ENCODE measurements at regions not wholly inside any gene's neighbourhood (a gene's known extent, or its start where the extent isn't known, plus 50 kb on each side); places are given as distances from the start of the nearest gene placed in this dataset.
"Not testable (repeated sequence)": the region's sequence is repeated elsewhere in the genome, so short reads cannot be mapped to it uniquely, and the experiment has no call there.

DNA sequence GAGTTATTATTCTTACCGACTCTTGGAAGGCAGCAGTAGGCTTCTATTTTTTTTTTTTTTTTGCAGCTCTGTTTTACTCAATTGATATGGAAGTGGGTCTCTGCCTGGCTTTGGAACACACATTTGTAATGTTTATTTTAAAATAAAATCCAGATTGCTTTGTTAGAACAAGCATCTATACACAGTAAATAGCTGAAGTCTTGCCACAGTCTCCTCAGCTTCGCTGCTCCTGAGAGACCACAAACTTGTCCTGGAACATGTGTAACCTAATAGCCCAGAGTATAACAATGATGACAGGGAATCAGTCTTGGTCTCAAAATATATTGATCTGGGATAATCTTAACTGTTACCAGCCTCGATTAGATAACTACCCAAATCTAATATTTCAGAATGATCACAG lies 299.8 kb upstream of the NOX3 start:
- no peak for DNase-seq (ENCODE audit: low read depth)

DNA sequence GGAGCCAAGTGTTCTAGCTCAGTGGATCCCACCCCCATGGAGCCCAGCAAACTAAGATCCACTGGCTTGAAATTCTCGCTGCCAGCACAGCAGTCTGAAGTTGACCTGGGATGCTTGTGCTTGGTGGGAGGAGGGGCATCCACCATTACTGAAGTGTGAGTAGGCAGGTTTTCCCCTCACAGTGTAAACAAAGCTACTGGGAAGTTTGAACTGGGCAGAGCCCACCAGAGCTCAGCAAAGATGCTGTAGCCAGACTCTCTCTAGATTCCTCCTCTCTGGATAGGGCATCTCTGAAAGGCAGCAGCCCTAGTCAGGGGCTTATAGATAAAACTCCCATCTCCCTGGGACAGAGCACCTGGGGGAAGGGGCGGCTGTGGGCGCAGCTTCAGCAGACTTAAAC lies 293.1 kb upstream of the NOX3 start:
- DNase-seq (ENCODE audit: low read depth), result not testable (repeated sequence)

- DNase-seq (ENCODE audit: low read depth), result no peak
These were observed 291.9 kb upstream of the NOX3 start for GRCh38 chr6:155747491-155747890.

- DNase-seq (ENCODE audit: low read depth), result no peak
These were observed 285.3 kb upstream of the NOX3 start for GRCh38 chr6:155740781-155741399.

DNA sequence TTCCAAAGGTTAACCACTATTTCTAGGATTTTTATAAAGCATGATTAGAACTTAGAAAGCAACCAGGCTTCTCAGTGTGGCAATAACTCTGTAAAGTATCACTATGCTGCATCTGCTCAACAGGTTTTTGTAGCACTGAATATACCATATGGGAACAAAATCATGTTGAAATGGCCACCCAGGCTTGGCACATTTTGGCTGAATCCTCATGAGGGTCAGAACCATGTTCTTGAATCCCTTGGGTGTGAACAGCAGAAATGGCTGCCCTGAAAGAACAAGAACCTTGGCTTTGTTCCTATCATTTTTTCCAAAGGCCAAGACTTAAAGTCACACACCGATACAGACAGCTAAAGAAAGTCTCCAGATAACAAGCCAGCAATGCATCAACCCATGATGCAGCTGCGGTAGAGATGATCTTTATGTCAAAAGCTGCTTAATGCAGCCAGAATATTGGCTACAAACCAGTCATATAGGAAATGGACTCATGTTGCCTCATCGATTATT lies 283.0 kb upstream of the NOX3 start:
- no peak for DNase-seq (ENCODE audit: low read depth)

- DNase-seq (ENCODE audit: low read depth), result no peak
These were observed 261.7 kb upstream of the NOX3 start for GRCh38 chr6:155717374-155717773.

DNA sequence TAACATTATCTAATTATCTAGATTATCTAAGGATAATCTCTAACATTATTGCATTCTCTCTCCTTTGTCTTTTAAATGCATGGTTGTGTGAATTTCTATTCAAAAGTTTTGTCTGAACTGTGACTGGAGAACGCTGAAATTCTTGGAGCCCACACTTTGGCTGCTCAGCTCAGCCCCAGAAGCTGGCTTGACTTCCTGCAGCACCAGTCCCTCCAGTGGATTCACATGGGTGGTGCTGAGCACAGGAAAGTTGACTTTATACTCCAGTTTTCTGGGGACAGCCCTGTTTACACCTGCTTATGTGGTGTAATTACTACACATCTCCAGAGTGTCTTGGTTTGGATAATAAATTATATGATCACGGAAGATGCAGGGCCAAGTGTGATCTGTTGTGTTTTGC lies 255.1 kb upstream of the NOX3 start:
- DNase-seq (ENCODE audit: low read depth), result no peak

DNA sequence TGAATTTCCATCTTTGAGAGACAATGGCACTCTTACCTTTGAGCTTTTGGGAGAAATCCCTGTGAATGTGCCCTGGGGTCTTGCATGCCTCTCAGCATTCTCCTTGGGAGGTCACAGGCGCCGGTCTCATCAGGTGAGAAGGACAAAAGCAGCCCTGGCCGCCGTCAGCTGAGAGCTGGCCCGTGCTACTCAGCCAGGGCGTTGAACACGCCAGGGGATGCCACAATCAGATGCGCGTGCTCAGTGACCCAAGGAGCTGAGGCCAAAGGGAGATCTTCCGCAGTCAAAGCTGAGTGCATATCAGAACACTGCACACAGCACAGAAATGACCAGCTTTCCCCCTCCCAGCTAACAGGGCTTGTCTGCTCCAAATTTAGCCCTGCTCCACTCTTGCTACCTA lies 253.6 kb upstream of the NOX3 start:
- DNase-seq (ENCODE audit: low read depth), result no peak

DNA sequence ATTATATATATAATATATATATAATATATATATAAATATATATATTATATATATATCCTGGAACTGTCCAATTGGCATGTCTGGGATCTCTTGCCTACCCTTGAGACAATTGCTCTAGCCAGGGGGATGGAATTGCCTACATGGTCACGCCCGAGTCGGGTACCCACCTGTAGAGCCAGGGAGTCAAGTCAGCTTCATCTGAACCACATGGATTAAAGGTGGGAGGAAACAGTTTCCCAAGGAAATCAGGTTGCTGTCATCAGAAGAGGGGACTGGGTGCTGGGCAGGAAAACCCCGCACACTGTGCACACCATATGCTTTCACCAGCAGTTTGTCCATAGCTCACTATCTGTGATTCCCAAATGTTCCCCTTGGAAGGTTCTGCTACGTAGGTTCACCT lies 252.5 kb upstream of the NOX3 start:
- no peak for DNase-seq (ENCODE audit: low read depth)

GRCh38 chr6:155706806-155707205 lies 251.2 kb upstream of the NOX3 start:
- no peak for DNase-seq (ENCODE audit: low read depth)

GRCh38 chr6:155706341-155706740 lies 250.7 kb upstream of the NOX3 start:
- no peak for DNase-seq (ENCODE audit: low read depth)

DNA sequence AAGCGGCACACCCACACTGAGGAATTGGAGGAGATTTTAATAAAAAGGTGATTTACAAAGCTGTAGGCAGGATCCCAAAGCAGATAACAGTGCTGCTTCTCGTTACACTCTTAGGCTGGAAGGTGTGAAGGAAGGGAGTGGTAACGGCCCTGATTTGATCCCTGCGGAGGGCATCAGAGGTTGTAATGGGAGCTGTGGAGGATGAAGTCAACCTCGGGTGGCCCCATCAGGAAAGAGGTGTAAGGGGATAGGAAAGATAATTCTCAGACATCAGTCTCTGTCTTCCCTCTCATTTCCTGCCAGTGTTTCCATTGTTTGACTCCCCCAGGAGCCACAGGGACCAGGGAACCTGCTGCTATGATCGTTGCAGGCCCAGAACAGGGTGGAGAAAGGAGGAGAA lies 245.7 kb upstream of the NOX3 start:
- no peak for DNase-seq (ENCODE audit: low read depth)

- no peak for DNase-seq (ENCODE audit: low read depth)
These were observed 239.9 kb upstream of the NOX3 start for GRCh38 chr6:155695495-155695894.

GRCh38 chr6:155694419-155694790 lies 238.8 kb upstream of the NOX3 start:
- DNase-seq (ENCODE audit: low read depth), result no peak

DNA sequence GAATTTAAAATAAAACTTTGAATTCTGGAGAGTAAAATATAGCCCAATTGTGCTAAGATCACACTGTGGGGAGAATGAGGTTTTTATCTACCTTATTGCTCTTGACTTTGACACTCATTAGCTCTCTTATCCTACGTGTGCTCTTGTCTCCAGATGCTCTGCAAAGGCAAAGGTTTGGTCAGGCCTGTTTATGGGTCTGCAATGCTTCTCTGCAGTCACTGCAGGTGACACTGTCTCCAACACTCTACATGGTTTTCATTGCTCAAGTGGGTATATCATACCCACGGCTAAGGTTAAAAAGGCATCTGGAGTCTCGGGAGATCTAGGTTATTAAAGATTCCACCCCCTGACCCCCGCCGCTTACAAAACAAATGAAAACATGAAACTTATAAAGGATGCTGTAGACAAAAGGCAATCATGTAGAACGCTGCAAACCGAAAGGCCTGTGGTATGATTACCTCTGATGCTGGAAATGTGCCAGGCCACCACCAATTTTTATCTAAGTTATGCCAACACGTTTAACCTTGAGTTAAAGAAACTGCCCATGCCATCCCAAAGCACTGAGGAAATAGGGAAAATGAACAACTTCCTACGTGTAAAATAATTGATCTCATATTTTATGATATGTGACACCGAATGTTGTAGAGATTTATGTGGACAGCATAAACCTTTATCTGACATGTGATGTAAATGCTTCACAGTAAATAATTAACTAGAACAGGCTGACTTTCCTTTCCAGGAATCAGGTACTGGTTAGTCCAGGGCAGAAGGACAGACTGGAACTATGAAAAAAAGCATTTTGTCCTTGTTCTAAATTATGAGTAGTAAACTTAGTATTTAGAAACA lies 238.2 kb upstream of the NOX3 start:
- DNase-seq (ENCODE audit: low read depth), result no peak

DNA sequence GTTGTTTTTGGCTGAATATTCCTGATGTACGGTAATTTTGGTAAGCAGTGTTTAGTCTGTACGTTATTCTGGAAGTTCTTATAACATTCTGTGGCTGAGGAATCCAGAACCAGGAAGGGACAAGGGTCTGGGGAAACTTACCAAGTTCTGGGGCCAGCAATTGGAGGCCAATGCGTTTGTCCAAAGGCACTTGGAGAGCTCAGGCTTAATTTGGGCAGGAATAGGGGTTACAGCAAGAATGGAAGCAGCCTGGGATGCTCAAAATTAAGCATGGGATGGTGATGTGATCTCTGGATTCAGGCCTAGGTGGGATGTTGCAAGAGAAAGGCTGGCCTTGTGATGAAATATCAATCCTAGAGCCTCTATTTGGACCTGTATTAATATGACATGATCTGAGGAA lies 235.2 kb upstream of the NOX3 start:
- DNase-seq (ENCODE audit: low read depth), result no peak

- no peak for DNase-seq (ENCODE audit: low read depth)
These were observed 232.0 kb upstream of the NOX3 start for GRCh38 chr6:155687645-155688044.

DNA sequence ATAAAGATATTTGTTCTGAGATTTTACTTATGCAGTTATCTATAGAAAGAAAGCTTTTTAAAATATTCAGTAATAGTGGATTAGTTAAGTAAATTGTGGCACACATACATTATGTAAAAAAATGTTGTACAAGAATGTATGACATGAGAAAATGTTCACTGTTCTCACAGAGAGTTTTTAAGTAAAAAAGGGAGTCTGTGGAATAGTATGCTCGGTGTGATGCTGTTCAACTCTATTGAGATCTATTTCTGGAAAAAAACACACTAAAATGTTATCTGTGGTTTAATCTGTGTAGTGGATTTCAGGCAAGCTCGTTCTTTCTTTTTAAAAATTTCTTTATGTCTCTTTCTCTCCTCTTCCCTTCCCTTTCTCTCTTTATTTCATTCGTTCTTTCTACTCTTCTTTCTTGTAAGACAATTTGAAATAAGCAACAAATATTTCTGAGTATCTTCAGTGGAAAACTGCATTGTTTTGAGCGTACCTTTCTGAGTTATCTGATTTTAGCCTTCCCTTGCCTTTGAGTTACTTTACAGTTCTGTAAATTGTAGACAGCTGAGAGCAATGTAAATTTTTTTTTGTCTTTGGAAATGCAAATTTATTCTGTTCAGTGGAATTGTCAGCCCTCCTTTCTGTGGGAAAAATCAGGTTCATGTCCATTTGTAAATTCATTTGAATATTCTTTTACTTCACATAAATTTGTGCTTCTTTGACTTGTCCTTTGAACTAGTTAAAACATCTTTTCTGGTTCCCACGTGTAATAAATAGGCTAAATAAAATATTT lies 229.0 kb upstream of the NOX3 start:
- DNase-seq (ENCODE audit: low read depth), result no peak

- DNase-seq (ENCODE audit: low read depth), result no peak
These were observed 222.7 kb upstream of the NOX3 start for GRCh38 chr6:155678361-155678760.

GRCh38 chr6:155676346-155676745 lies 220.7 kb upstream of the NOX3 start:
- DNase-seq (ENCODE audit: low read depth), result no peak

GRCh38 chr6:155670655-155671054 lies 215.0 kb upstream of the NOX3 start:
- no peak for DNase-seq (ENCODE audit: low read depth)

- no peak for DNase-seq (ENCODE audit: low read depth)
These were observed 204.8 kb upstream of the NOX3 start for GRCh38 chr6:155660251-155660977.
